Prostate gland (tissue), 2 donors: ENCODE measurements at regions not wholly inside any gene's neighbourhood (a gene's known extent, or its start where the extent isn't known, plus 50 kb on each side); places are given as distances from the start of the nearest gene placed in this dataset.

Experiments
- DNase-seq: peaks from one replicate; pipeline ENCODE4 v3.0.0-alpha.2; 2019; ENCODE audit warnings: low spot score
- H3K27ac ChIP-seq, 2 donors: fragments of 200-600 bp; sonication (generic); 2 replicates each; pipeline ENCODE4 v1.5.1; 2017 to 2019
- H3K27me3 ChIP-seq: fragments of 200-600 bp; sonication (generic); replicated peaks from 2 replicates; pipeline ENCODE4 v1.5.1; 2019; ENCODE audit not compliant: insufficient read depth
- H3K36me3 ChIP-seq, 2 donors: fragments of 200-600 bp; sonication (generic); 1 replicate in 1 of 2; 2 replicates in 1 of 2; pipeline versions ENCODE4 v1.5.1 to v1.8.1; 2017 to 2019
- H3K4me1 ChIP-seq: fragments of 200-600 bp; sonication (generic); replicated peaks from 2 replicates; pipeline ENCODE4 v1.5.1; 2019
- H3K4me3 ChIP-seq, 2 donors: fragments of 200-600 bp; sonication (generic); 2 replicates each; pipeline ENCODE4 v1.5.1; 2017 to 2019
- H3K9me3 ChIP-seq: fragments of 200-600 bp; sonication (generic); 2 replicates; pipeline ENCODE4 v1.5.1; 2017
- POLR2A ChIP-seq: fragments of 450-650 bp; IDR thresholded peaks from one replicate; pipeline ENCODE4 v1.6.1; 2016; ENCODE audit warnings: antibody characterized with exemption, mild to moderate bottlenecking
- POLR2AphosphoS5 ChIP-seq: sonication (generic); formaldehyde crosslinking; IDR thresholded peaks from one replicate; pipeline ENCODE4 v1.6.1; 2017; ENCODE audit warnings: antibody characterized with exemption
- WGBS: methylation state at CpG from one replicate; pipeline ENCODE4 v1.1.5; 2018; 5-methylcytosine and 5-hydroxymethylcytosine counted together
- intact Hi-C: fragments of 100-400 bp; cut with DNase I; formaldehyde crosslinking; loops from one replicate; pipeline ENCODE4 v1.14.2; 2022
- TF ChIP-seq, protein P1 (sequence below), 4 experiments: fragments of 200-600 bp in 2 of 4; fragments of 450-650 bp in 2 of 4; sonication (generic) in 2 of 4; IDR thresholded peaks; 1 replicate in 3 of 4; 2 replicates in 1 of 4; pipeline ENCODE4 v1.5.1; 2016 to 2019; ENCODE audit warnings: antibody characterized with exemption in 4 of 4, mild to moderate bottlenecking in 2 of 4, moderate library complexity in 2 of 4

DNA sequence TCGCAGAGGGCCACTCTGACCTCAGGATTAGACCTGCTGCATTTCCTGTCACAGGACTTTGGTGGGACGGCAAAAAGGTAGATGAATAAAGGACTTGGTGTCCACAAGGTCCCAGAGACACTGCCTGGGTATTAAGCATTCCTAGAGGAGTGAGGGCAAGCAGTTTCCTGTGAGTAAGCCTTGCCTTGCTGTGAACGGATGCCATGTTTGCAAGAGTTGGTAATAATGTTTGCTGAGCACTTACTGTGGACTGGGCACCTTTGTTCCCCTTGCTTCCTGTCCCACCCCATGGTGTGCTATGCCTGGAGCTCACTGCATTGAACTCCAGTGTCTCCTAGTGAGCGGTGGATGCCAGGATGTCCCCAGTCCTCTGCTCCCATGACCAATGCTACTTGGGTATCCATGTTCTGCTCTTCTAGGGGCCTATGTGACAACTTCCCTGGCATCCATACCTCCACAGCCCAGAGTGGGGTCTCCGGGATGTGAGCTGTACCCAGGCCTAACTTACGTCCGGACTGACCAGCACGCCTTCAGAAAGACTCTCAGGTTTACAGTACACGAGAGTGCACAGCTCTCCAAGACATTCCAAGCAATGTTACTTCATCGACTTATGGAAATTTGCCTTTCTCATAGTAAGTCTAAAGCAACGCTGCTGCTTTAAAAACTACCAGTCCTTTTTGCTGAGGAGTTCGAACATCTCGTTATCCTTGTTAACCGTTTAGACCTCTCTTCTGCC lies 95.5 kb upstream of the MSX1 start:
- no peak for DNase-seq
- Histone ChIP-seq H3K4me3 (no peak overlapping the region), H3K36me3 (no peaks in the 10 kb centered on the region), H3K27ac (no peak overlapping the region), H3K4me1 (no peaks in the 10 kb centered on the region), H3K9me3 (no peaks in the 10 kb centered on the region), H3K27me3 (no peaks in the 10 kb centered on the region)
- intact Hi-C loops, result no loop called here
- TF ChIP-seq, protein P1, sequence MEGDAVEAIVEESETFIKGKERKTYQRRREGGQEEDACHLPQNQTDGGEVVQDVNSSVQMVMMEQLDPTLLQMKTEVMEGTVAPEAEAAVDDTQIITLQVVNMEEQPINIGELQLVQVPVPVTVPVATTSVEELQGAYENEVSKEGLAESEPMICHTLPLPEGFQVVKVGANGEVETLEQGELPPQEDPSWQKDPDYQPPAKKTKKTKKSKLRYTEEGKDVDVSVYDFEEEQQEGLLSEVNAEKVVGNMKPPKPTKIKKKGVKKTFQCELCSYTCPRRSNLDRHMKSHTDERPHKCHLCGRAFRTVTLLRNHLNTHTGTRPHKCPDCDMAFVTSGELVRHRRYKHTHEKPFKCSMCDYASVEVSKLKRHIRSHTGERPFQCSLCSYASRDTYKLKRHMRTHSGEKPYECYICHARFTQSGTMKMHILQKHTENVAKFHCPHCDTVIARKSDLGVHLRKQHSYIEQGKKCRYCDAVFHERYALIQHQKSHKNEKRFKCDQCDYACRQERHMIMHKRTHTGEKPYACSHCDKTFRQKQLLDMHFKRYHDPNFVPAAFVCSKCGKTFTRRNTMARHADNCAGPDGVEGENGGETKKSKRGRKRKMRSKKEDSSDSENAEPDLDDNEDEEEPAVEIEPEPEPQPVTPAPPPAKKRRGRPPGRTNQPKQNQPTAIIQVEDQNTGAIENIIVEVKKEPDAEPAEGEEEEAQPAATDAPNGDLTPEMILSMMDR (IDR thresholded peaks at IDR 0.05), result no peak
- no peak for TF ChIP-seq POLR2A
- TF ChIP-seq POLR2AphosphoS5, result no peak
- WGBS, result 81% methylated on average over 14 of the region's 14 CpGs

DNA sequence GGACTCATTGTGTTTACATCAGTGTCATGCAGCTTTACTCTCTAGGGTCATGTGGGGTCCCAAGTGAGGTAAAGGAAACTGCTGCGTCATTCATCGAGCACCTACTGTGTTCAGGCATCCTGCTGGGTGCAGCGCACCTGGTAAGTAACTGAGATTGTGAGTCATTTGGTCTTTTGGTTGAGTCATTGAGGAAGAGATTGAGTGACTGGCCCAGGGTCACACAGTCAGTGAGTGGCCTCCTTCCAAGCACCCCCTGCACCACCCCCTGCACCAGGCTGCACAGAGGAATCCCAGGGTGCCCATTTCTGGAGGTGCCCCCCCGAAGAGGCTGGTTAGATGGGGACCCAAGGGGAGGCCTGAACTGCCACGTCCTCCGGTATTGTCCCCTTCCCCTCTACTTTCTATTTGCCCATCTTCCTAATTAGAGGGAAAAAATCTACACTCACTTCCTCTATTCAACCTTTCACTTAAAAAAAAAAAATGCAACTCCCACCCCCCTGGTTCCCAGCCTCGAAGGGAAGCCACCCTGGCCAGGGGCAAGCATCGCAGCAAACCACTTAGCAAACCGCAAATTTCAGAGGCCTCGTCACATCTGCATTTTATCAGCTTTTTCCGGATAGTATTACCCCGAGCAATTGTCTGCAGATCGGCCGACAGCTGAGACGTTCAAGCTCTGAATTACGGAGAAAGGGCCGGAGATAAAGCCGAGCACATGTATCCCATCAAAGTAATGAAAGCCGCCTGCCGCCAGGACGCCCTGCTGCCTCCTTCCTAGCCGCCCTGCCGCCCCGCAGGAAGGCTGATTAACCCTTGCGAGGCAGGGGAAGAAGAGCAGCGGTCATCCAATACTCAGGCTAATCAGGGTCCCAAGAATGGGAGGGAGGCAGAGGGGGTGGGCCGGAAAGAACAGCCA lies 96.3 kb upstream of the MSX1 start:
- Histone ChIP-seq H3K27me3 (no peaks in the 10 kb centered on the region), H3K36me3 (no peaks in the 10 kb centered on the region), H3K4me1 (no peaks in the 10 kb centered on the region), H3K4me3 (no peak overlapping the region), H3K9me3 (no peaks in the 10 kb centered on the region), H3K27ac (no peak overlapping the region)
- TF ChIP-seq POLR2A, result no peak
- no peak for TF ChIP-seq POLR2AphosphoS5
- TF ChIP-seq, protein P1 (IDR thresholded peaks at IDR 0.05), result no peak
- whole genome bisulfite sequencing, result 42% methylated on average over 27 of the region's 27 CpGs
- intact Hi-C loops, result no loop called here
- DNase-seq, result no peak

DNA sequence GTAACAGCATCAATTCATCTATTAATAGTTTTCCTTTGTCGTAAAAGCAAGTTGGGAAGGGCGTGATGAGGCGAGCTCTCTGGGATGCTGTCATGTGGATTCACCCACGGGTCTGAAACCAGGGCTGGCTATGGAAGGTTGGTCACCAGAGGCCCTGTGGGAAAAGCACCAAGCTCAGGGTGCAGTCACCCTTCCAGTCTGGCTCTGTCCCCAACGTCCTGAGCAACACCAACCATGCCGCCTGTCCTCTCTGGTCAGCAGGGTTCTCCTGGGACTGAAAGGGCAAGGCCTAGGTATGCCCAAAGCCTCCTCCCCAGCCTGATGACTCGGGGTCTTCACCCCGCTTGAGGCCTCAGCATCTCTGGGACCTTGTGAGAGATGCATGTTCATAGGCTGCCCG lies 97.2 kb upstream of the MSX1 start:
- intact Hi-C loops, result no loop called here
- DNase-seq, result no peak
- Histone ChIP-seq H3K36me3 (no peaks in the 10 kb centered on the region), H3K27ac (no peak overlapping the region), H3K4me1 (no peaks in the 10 kb centered on the region), H3K27me3 (no peaks in the 10 kb centered on the region), H3K9me3 (no peaks in the 10 kb centered on the region), H3K4me3 (no peak overlapping the region)
- TF ChIP-seq, protein P1 (IDR thresholded peaks at IDR 0.05), result no peak
- WGBS, result 88% methylated on average over 9 of the region's 9 CpGs

DNA sequence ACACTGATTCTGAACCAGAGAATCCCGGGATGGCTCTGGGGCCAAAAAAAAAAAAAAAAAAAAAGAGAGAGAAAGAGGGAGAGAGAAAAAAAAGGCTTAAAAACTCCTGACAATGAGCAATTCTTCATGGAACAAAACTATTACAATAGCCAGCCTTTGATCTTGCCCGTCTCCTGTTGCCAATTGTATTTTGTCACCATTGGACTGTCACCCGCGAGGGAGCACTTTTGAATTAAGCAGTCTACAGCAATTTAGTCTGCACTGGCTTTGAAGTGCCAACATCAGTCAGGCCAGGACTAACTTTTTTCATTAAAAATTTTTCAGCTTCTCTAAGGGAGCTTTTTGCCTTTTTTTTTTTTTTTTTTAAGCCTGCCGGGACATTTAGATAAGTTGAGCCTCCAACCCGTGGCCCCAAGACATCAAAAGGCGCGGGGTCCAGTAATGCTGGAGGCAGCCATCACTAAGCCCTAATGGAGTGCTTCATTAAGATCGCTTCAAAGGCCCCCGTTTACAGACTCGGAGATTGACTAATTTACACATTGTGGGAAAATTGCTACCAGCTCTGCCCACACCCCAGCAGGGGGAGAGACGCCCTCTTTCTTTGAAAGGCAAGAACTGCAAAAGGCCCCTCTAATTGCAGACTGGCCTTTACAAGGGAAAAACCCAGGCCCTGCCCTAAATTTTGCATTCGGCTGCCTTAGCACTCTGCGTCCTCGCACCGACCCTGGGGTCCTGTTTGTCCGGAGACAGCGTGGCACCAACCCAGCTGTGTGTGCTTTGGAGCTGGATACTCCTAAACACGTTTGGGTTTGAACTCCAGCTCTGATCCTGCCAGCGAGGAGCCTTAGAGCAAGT lies 98.1 kb upstream of the MSX1 start:
- H3K9me3 ChIP-seq, result no peaks in the 10 kb centered on the region
- intact Hi-C loops, result no loop called here
- H3K27me3 ChIP-seq, result no peaks in the 10 kb centered on the region
- DNase-seq, result no peak
- H3K36me3 ChIP-seq, result no peaks in the 10 kb centered on the region
- no peak overlapping the region for H3K27ac ChIP-seq
- 61% methylated on average over 20 of the region's 20 CpGs for WGBS
- H3K4me1 ChIP-seq, result no peaks in the 10 kb centered on the region
- H3K4me3 ChIP-seq, result no peak overlapping the region
- TF ChIP-seq POLR2AphosphoS5, result no peak
- TF ChIP-seq, protein P1 (IDR thresholded peaks at IDR 0.05), result no peak
- no peak for TF ChIP-seq POLR2A
